ENCODE measurements at regions not wholly inside any gene's neighbourhood (a gene's known extent, or its start where the extent isn't known, plus 50 kb on each side); places are given as distances from the start of the nearest gene placed in this dataset.
A peak's percentile ranks its signal among the peaks of the same experiment; 100 is the strongest.

GRCh38 chr6:14658886-14659561, 541.5 kb downstream of the CD83 start:
- no peak for DNase-seq (ENCODE audit: low read depth)
- no peak for TF ChIP-seq CTCF (conservative IDR thresholded peaks at IDR 0.05; ENCODE audit: low read depth, low read length)

GRCh38 chr6:14659841-14660240, 542.3 kb downstream of the CD83 start:
- DNase-seq (ENCODE audit: low read depth), result no peak
- no peak for TF ChIP-seq CTCF (conservative IDR thresholded peaks at IDR 0.05; ENCODE audit: low read depth, low read length)
- no peak overlapping the region for H3K4me3 ChIP-seq (ENCODE audit: low read depth, low read length)

More at GRCh38 chr6:14658886-14659561, 541.5 kb downstream of the CD83 start:
- no peak overlapping the region for H3K4me3 ChIP-seq (ENCODE audit: low read depth, low read length)

- DNase-seq (ENCODE audit: low read depth), result peak; percentile 54
- no peak overlapping the region for H3K4me3 ChIP-seq (ENCODE audit: low read depth, low read length)
- no peak for TF ChIP-seq CTCF (conservative IDR thresholded peaks at IDR 0.05; ENCODE audit: low read depth, low read length)
Measured at GRCh38 chr6:14660806-14661579, 543.4 kb downstream of the CD83 start.

GRCh38 chr6:14661691-14662090, 544.1 kb downstream of the CD83 start:
- no peak for TF ChIP-seq CTCF (conservative IDR thresholded peaks at IDR 0.05; ENCODE audit: low read depth, low read length)
- no peak overlapping the region for H3K4me3 ChIP-seq (ENCODE audit: low read depth, low read length)
- DNase-seq (ENCODE audit: low read depth), result no peak

- no peak overlapping the region for H3K4me3 ChIP-seq (ENCODE audit: low read depth, low read length)
- TF ChIP-seq CTCF (conservative IDR thresholded peaks at IDR 0.05; ENCODE audit: low read depth, low read length), result no peak
- DNase-seq (ENCODE audit: low read depth), result no peak
Measured at GRCh38 chr6:14664112-14664601, 546.6 kb downstream of the CD83 start.

- no peak overlapping the region for H3K4me3 ChIP-seq (ENCODE audit: low read depth, low read length)
- no peak for TF ChIP-seq CTCF (conservative IDR thresholded peaks at IDR 0.05; ENCODE audit: low read depth, low read length)
- DNase-seq (ENCODE audit: low read depth), result no peak
Measured at GRCh38 chr6:14664621-14665315, 547.2 kb downstream of the CD83 start.

Measured in epithelial cell of proximal tubule (primary cell).